ENCODE measurements at regions not wholly inside any gene's neighbourhood (a gene's known extent, or its start where the extent isn't known, plus 50 kb on each side); places are given as distances from the start of the nearest gene placed in this dataset.

DNA sequence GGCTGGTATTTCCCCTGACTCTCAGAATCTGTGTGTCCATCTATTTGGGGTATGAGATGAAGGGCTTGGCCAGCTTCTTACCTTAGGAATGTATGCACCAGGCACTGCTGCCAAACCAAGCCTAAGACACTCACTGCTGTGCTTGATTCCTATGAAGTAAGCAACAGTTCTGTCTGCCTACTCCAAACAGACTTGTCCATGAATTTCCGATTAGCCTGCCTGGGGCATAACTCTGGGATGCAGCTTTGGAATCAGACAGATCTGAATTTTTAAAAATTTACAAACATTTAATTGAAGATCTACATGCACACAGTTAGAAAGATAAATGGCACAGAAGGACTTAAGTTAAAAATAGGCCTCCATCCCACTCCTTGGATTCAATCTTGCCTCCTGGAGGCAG, 59.5 kb upstream of the JDP2 start:
- WGBS, 2 experiments (ENCODE audit: extremely low coverage in 2 of 2, insufficient read length in 1 of 2), result no CpG with 5 or more reads among the region's 1 CpG
- Histone ChIP-seq H4K5ac (ENCODE audit: low read depth, low read length) (no peak overlapping the region), H3K9ac (ENCODE audit: low read depth, low read length) (no peak overlapping the region), H3K18ac (ENCODE audit: low read depth, low read length) (no peak overlapping the region), H4K8ac (ENCODE audit: low read depth in 2 of 2, low read length in 2 of 2) (no peak overlapping the region), H3K27me3 (ENCODE audit: control insufficient read depth, insufficient read depth, low read length) (peaks cover 43% of the 10 kb centered on the region), H3K27ac (ENCODE audit: insufficient read depth, low read length) (no peak overlapping the region), H2AFZ (replicated peaks; ENCODE audit: low read length, poor library complexity) (no peak overlapping the region), H3K9me1 (ENCODE audit: insufficient read depth, low read length) (peaks cover 4% of the 10 kb centered on the region; the same call in 1 of the 2 replicates), H3K4ac (ENCODE audit: low read depth, low read length) (no peak overlapping the region), H3K14ac (replicated peaks; ENCODE audit: low read depth, low read length) (no peak overlapping the region), H2AK5ac (ENCODE audit: low read depth, low read length) (no peak overlapping the region), H4K91ac (ENCODE audit: insufficient read depth, low read depth, low read length) (no peak overlapping the region), H2BK5ac (ENCODE audit: low read depth, low read length, poor library complexity, severe bottlenecking) (no peak overlapping the region), H4K20me1 (ENCODE audit: insufficient read depth, low read length) (no peaks in the 10 kb centered on the region), H3K23ac (ENCODE audit: low read depth, low read length) (no peak overlapping the region), H3K9me3 (ENCODE audit: control insufficient read depth, insufficient read depth, low read length) (no peaks in the 10 kb centered on the region), H3K4me2 (ENCODE audit: low read depth, low read length) (no peak overlapping the region), H2BK15ac (ENCODE audit: low read depth, low read length) (no peak overlapping the region), H3K4me3 (ENCODE audit: insufficient read depth, low read depth, low read length) (no peak overlapping the region), H3K36me3 (ENCODE audit: control insufficient read depth, insufficient read depth, low read length) (no peaks in the 10 kb centered on the region), H2BK20ac (ENCODE audit: low read depth, low read length) (no peak overlapping the region), H2BK120ac (ENCODE audit: low read depth, low read length) (no peak overlapping the region), H3K4me1 (ENCODE audit: control insufficient read depth, insufficient read depth, low read length) (peaks cover 3% of the 10 kb centered on the region; the same call in 1 of the 2 replicates), H2AK9ac (replicated peaks; ENCODE audit: low read depth, low read length, poor library complexity) (no peak overlapping the region), H3K56ac (ENCODE audit: extremely low read depth, insufficient read depth, low read length) (no peak overlapping the region), H3K79me1 (ENCODE audit: low read depth in 1 of 2, low read length in 2 of 2) (no peaks in the 10 kb centered on the region)
- DNase-seq, result no peak
- no peak for ATAC-seq (ENCODE audit: low read depth)
- POLR2A ChIA-PET (ENCODE audit: unreplicated experiment), result no interaction called here
- CTCF ChIA-PET, result no interaction called here
- dilution Hi-C loops (cut with HindIII; ENCODE audit: low sequenced_read_pairs, unreplicated experiment) (no loop called here), in situ Hi-C loops (cut with MboI; ENCODE audit: low sequenced_read_pairs) (no loop called here), intact Hi-C loops (cut with micrococcal nuclease) (no loop called here)
- BruUV-seq (replicated peaks), result no TSS peak
- TF ChIP-seq MAZ (IDR thresholded peaks at IDR 0.05; ENCODE audit: borderline replicate concordance, low read depth, low read length) (no peak), FOS (IDR thresholded peaks at IDR 0.05; ENCODE audit: low read depth, low read length) (no peak), NFE2L2 (IDR thresholded peaks at IDR 0.05; ENCODE audit: low read depth, low read length) (no peak), SMC3 (IDR thresholded peaks at IDR 0.05; ENCODE audit: low read depth, low read length) (no peak), POLR2A (IDR thresholded peaks at IDR 0.05; ENCODE audit: low read depth, low read length) (no peak), MAFK (IDR thresholded peaks at IDR 0.05; ENCODE audit: low read depth, low read length) (no peak), RCOR1 (IDR thresholded peaks at IDR 0.05; ENCODE audit: insufficient replicate concordance, low read length) (no peak), RAD21 (IDR thresholded peaks at IDR 0.05; ENCODE audit: low read length) (no peak), BHLHE40 (IDR thresholded peaks at IDR 0.05; ENCODE audit: low read depth, low read length) (no peak), RFX5 (IDR thresholded peaks at IDR 0.05; ENCODE audit: low read depth, low read length) (no peak), CEBPB (IDR thresholded peaks at IDR 0.05; ENCODE audit: low read depth, low read length) (no peak), CHD1 (IDR thresholded peaks at IDR 0.05; ENCODE audit: low read depth, low read length) (no peak), MXI1 (IDR thresholded peaks at IDR 0.05; ENCODE audit: borderline replicate concordance, low read depth, low read length) (no peak)
- TF ChIP-seq, protein P1, sequence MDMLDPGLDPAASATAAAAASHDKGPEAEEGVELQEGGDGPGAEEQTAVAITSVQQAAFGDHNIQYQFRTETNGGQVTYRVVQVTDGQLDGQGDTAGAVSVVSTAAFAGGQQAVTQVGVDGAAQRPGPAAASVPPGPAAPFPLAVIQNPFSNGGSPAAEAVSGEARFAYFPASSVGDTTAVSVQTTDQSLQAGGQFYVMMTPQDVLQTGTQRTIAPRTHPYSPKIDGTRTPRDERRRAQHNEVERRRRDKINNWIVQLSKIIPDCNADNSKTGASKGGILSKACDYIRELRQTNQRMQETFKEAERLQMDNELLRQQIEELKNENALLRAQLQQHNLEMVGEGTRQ (IDR thresholded peaks at IDR 0.05; ENCODE audit: low read depth, low read length), result no peak
- TF ChIP-seq, protein P2, sequence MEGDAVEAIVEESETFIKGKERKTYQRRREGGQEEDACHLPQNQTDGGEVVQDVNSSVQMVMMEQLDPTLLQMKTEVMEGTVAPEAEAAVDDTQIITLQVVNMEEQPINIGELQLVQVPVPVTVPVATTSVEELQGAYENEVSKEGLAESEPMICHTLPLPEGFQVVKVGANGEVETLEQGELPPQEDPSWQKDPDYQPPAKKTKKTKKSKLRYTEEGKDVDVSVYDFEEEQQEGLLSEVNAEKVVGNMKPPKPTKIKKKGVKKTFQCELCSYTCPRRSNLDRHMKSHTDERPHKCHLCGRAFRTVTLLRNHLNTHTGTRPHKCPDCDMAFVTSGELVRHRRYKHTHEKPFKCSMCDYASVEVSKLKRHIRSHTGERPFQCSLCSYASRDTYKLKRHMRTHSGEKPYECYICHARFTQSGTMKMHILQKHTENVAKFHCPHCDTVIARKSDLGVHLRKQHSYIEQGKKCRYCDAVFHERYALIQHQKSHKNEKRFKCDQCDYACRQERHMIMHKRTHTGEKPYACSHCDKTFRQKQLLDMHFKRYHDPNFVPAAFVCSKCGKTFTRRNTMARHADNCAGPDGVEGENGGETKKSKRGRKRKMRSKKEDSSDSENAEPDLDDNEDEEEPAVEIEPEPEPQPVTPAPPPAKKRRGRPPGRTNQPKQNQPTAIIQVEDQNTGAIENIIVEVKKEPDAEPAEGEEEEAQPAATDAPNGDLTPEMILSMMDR (conservative IDR thresholded peaks at IDR 0.05; ENCODE audit: low read depth, low read length), result no peak
- TF ChIP-seq, protein P3, sequence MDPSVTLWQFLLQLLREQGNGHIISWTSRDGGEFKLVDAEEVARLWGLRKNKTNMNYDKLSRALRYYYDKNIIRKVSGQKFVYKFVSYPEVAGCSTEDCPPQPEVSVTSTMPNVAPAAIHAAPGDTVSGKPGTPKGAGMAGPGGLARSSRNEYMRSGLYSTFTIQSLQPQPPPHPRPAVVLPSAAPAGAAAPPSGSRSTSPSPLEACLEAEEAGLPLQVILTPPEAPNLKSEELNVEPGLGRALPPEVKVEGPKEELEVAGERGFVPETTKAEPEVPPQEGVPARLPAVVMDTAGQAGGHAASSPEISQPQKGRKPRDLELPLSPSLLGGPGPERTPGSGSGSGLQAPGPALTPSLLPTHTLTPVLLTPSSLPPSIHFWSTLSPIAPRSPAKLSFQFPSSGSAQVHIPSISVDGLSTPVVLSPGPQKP (IDR thresholded peaks at IDR 0.05; ENCODE audit: borderline replicate concordance, low read depth, low read length), result no peak
